GM12873 (cell line): ENCODE measurements at regions not wholly inside any gene's neighbourhood (a gene's known extent, or its start where the extent isn't known, plus 50 kb on each side); places are given as distances from the start of the nearest gene placed in this dataset.

ENCODE experiments used
- CTCF ChIP-seq: IDR thresholded peaks from 2 replicates; pipeline ENCODE4 v1.5.1; 2012; ENCODE audit warnings: low read depth, mild to moderate bottlenecking, moderate library complexity, low read length, control low read depth; ENCODE audit not compliant: insufficient read depth; ENCODE audit errors: missing control alignments

- TF ChIP-seq CTCF, result no peak
These were observed 59.4 kb upstream of the PRKG2 start for GRCh38 chr4:81274460-81274859.

GRCh38 chr4:81272671-81273070 lies 57.6 kb upstream of the PRKG2 start:
- TF ChIP-seq CTCF, result no peak
